ENCODE measurements at regions not wholly inside any gene's neighbourhood (a gene's known extent, or its start where the extent isn't known, plus 50 kb on each side); places are given as distances from the start of the nearest gene placed in this dataset.

DNA sequence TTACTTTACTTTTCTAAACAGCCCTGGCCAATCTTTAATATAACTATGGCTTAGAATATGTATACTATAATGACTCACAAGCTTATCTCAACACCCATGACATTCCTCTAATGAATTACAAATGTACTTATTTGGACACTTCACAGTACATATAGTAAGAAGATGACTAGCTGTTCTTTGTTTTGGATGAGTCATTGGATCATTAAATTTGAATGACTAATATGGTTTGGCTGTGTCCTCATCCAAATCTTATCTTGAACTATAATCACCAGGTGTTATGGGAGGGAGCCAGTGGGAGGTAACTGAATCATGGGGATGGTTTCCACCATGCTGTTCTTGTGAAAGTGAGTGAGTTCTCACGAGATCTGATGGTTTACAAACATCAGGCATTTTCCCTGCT, 807.5 kb upstream of the SORCS1 start:
- no peak for TF ChIP-seq ZFX (IDR thresholded peaks at IDR 0.05)
- TF ChIP-seq TCF7L2 (IDR thresholded peaks at IDR 0.05; ENCODE audit: borderline replicate concordance, extremely low read depth, insufficient read depth, insufficient read length): no peak
- TF ChIP-seq POLR2AphosphoS5 (IDR thresholded peaks at IDR 0.05; ENCODE audit: low read depth, low read length): no peak
- TF ChIP-seq, protein P1, sequence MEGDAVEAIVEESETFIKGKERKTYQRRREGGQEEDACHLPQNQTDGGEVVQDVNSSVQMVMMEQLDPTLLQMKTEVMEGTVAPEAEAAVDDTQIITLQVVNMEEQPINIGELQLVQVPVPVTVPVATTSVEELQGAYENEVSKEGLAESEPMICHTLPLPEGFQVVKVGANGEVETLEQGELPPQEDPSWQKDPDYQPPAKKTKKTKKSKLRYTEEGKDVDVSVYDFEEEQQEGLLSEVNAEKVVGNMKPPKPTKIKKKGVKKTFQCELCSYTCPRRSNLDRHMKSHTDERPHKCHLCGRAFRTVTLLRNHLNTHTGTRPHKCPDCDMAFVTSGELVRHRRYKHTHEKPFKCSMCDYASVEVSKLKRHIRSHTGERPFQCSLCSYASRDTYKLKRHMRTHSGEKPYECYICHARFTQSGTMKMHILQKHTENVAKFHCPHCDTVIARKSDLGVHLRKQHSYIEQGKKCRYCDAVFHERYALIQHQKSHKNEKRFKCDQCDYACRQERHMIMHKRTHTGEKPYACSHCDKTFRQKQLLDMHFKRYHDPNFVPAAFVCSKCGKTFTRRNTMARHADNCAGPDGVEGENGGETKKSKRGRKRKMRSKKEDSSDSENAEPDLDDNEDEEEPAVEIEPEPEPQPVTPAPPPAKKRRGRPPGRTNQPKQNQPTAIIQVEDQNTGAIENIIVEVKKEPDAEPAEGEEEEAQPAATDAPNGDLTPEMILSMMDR (IDR thresholded peaks at IDR 0.05 in 2 of 3, conservative IDR thresholded peaks at IDR 0.05 in 1 of 3; ENCODE audit: borderline replicate concordance in 1 of 3, insufficient read depth in 1 of 3, low read depth in 2 of 3, low read length in 2 of 3): no peak
- TF ChIP-seq EZH2 (IDR thresholded peaks at IDR 0.05): no peak
- no peak for TF ChIP-seq SP1 (IDR thresholded peaks at IDR 0.05; ENCODE audit: low read depth)
- TF ChIP-seq, protein P2, sequence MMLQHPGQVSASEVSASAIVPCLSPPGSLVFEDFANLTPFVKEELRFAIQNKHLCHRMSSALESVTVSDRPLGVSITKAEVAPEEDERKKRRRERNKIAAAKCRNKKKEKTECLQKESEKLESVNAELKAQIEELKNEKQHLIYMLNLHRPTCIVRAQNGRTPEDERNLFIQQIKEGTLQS (IDR thresholded peaks at IDR 0.05): no peak
- TF ChIP-seq CBX3 (IDR thresholded peaks at IDR 0.05; ENCODE audit: low read depth): no peak
- TF ChIP-seq, protein P3, sequence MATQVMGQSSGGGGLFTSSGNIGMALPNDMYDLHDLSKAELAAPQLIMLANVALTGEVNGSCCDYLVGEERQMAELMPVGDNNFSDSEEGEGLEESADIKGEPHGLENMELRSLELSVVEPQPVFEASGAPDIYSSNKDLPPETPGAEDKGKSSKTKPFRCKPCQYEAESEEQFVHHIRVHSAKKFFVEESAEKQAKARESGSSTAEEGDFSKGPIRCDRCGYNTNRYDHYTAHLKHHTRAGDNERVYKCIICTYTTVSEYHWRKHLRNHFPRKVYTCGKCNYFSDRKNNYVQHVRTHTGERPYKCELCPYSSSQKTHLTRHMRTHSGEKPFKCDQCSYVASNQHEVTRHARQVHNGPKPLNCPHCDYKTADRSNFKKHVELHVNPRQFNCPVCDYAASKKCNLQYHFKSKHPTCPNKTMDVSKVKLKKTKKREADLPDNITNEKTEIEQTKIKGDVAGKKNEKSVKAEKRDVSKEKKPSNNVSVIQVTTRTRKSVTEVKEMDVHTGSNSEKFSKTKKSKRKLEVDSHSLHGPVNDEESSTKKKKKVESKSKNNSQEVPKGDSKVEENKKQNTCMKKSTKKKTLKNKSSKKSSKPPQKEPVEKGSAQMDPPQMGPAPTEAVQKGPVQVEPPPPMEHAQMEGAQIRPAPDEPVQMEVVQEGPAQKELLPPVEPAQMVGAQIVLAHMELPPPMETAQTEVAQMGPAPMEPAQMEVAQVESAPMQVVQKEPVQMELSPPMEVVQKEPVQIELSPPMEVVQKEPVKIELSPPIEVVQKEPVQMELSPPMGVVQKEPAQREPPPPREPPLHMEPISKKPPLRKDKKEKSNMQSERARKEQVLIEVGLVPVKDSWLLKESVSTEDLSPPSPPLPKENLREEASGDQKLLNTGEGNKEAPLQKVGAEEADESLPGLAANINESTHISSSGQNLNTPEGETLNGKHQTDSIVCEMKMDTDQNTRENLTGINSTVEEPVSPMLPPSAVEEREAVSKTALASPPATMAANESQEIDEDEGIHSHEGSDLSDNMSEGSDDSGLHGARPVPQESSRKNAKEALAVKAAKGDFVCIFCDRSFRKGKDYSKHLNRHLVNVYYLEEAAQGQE (IDR thresholded peaks at IDR 0.05; ENCODE audit: low read depth): no peak
- TF ChIP-seq EGR1 (IDR thresholded peaks at IDR 0.05; ENCODE audit: low read depth): no peak
- no peak for TF ChIP-seq SIN3A (IDR thresholded peaks at IDR 0.05; ENCODE audit: low read depth)
- no peak for TF ChIP-seq POLR2A (IDR thresholded peaks at IDR 0.05; ENCODE audit: borderline replicate concordance, extremely low read depth, insufficient read depth, insufficient read length)
- TF ChIP-seq CEBPB (IDR thresholded peaks at IDR 0.05; ENCODE audit: low read depth): no peak
- TF ChIP-seq RAD21 (IDR thresholded peaks at IDR 0.05; ENCODE audit: low read depth): no peak
- TF ChIP-seq, protein P4, sequence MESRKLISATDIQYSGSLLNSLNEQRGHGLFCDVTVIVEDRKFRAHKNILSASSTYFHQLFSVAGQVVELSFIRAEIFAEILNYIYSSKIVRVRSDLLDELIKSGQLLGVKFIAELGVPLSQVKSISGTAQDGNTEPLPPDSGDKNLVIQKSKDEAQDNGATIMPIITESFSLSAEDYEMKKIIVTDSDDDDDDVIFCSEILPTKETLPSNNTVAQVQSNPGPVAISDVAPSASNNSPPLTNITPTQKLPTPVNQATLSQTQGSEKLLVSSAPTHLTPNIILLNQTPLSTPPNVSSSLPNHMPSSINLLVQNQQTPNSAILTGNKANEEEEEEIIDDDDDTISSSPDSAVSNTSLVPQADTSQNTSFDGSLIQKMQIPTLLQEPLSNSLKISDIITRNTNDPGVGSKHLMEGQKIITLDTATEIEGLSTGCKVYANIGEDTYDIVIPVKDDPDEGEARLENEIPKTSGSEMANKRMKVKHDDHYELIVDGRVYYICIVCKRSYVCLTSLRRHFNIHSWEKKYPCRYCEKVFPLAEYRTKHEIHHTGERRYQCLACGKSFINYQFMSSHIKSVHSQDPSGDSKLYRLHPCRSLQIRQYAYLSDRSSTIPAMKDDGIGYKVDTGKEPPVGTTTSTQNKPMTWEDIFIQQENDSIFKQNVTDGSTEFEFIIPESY (IDR thresholded peaks at IDR 0.05; ENCODE audit: extremely low read depth, insufficient replicate concordance, low read length): no peak
- no peak for TF ChIP-seq ZNF274 (IDR thresholded peaks at IDR 0.05; ENCODE audit: low read depth, low read length)
- TF ChIP-seq FOSL1 (IDR thresholded peaks at IDR 0.05; ENCODE audit: low read depth): no peak
- no peak for TF ChIP-seq YY1 (IDR thresholded peaks at IDR 0.05; ENCODE audit: extremely low read depth, insufficient replicate concordance, low read depth, low read length)
- no peaks in the 10 kb centered on the region for H3K36me3 ChIP-seq (ENCODE audit: control insufficient read depth in 1 of 2, insufficient read depth in 2 of 2, low read length in 2 of 2)
- DNase-seq (ENCODE audit: low read depth, low spot score): no peak
- no peaks in the 10 kb centered on the region for H3K9me2 ChIP-seq (ENCODE audit: insufficient read depth)
- no peak overlapping the region for H3K27ac ChIP-seq (ENCODE audit: low read depth, low read length)
- no peaks in the 10 kb centered on the region for H3K79me2 ChIP-seq (ENCODE audit: insufficient read depth, low read length)
- no peak overlapping the region for H3K4me2 ChIP-seq (ENCODE audit: low read length)
- H3K9me3 ChIP-seq (ENCODE audit: control insufficient read depth in 1 of 2, insufficient read depth in 1 of 2, low read depth in 1 of 2, low read length in 2 of 2): peaks cover 42 to 48% of the 10 kb centered on the region in 2 experiments; a peak in 2 of 4 replicates
- ChIA-PET CTCF (no interaction called here), RAD21 (ENCODE audit: low non-redundant PET in 1 of 2, low total read pairs in 2 of 2, uncharacterized antibody in 2 of 2, unreplicated experiment in 2 of 2) (no interaction called here), POLR2A (no interaction called here)
- no peak overlapping the region for H3K9ac ChIP-seq (ENCODE audit: low read length)
- H2AFZ ChIP-seq (ENCODE audit: low read depth, low read length, poor library complexity, severe bottlenecking): no peak overlapping the region
- no peaks in the 10 kb centered on the region for H3K27me3 ChIP-seq (ENCODE audit: insufficient read depth, low read length)
- no peak for ATAC-seq
- H3K4me1 ChIP-seq (ENCODE audit: control insufficient read depth in 1 of 2, insufficient read depth in 2 of 2, low read length in 2 of 2): no peaks in the 10 kb centered on the region
- H3K4me3 ChIP-seq (replicated peaks in 1 of 2; ENCODE audit: low read depth in 1 of 2, low read length in 2 of 2): no peak overlapping the region
- no peaks in the 10 kb centered on the region for H4K20me1 ChIP-seq (ENCODE audit: insufficient read depth)
- no TSS peak for BruUV-seq (replicated peaks)
- intact Hi-C loops (cut with micrococcal nuclease): no loop called here

Measured in HCT116 (cell line).